Breast epithelium (tissue), 4 donors: ENCODE measurements at regions not wholly inside any gene's neighbourhood (a gene's known extent, or its start where the extent isn't known, plus 50 kb on each side); places are given as distances from the start of the nearest gene placed in this dataset.
"Not testable (repeated sequence)": the region's sequence is repeated elsewhere in the genome, so short reads cannot be mapped to it uniquely, and the experiment has no call there.

Source experiments
- DNase-seq, 2 donors: peaks; one replicate each; pipeline ENCODE4 v3.0.0-alpha.2; 2019; ENCODE audit warnings: low spot score in 2 of 2
- H3K27ac ChIP-seq, 2 donors: fragments of 200-600 bp; sonication (generic) in 1 of 2; one replicate each; pipeline ENCODE4 v1.5.1; 2016 to 2019; ENCODE audit warnings: mild to moderate bottlenecking in 1 of 2
- H3K27me3 ChIP-seq, 2 donors: fragments of 200-600 bp; sonication (generic) in 1 of 2; one replicate each; pipeline versions ENCODE4 v1.5.1 to v1.6.0; 2017 to 2019; ENCODE audit warnings: control low read depth in 1 of 2, mild to moderate bottlenecking in 1 of 2
- H3K36me3 ChIP-seq: fragments of 200-600 bp; one replicate; pipeline ENCODE4 v1.5.1; 2019
- H3K4me1 ChIP-seq, 2 donors: fragments of 200-600 bp; sonication (generic); one replicate each; pipeline ENCODE4 v1.5.1; 2016 to 2019; ENCODE audit warnings: control low read depth in 1 of 2
- H3K4me3 ChIP-seq, 3 donors: fragments of 200-600 bp; sonication (generic); 1 replicate in 2 of 3; 2 replicates in 1 of 3; pipeline ENCODE4 v1.5.1; 2016 to 2019; ENCODE audit warnings: mild to moderate bottlenecking in 3 of 3, moderate library complexity in 2 of 3
- H3K9me3 ChIP-seq, 2 donors: fragments of 200-600 bp; sonication (generic) in 1 of 2; one replicate each; pipeline ENCODE4 v1.5.1; 2016 to 2019; ENCODE audit warnings: control low read depth in 1 of 2
- CTCF ChIP-seq, 3 donors: fragments of 450-650 bp; IDR thresholded peaks; one replicate each; pipeline ENCODE4 v1.5.1; 2016 to 2017; ENCODE audit warnings: antibody characterized with exemption in 3 of 3, mild to moderate bottlenecking in 3 of 3, moderate library complexity in 3 of 3
- POLR2A ChIP-seq: fragments of 450-650 bp; IDR thresholded peaks from one replicate; pipeline ENCODE4 v1.6.1; 2016; ENCODE audit warnings: antibody characterized with exemption, mild to moderate bottlenecking, moderate library complexity
- POLR2AphosphoS5 ChIP-seq, 3 donors: sonication (generic); formaldehyde crosslinking; IDR thresholded peaks; one replicate each; pipeline ENCODE4 v1.6.1; 2017; ENCODE audit warnings: antibody characterized with exemption in 3 of 3
- intact Hi-C: fragments of 100-400 bp; cut with DNase I; formaldehyde crosslinking; loops from one replicate; pipeline ENCODE4 v1.15.1; 2023; ENCODE audit warnings: low total_unique reads

- intact Hi-C loops, H3K4me3 ChIP-seq, H3K4me1 ChIP-seq, H3K36me3 ChIP-seq, DNase-seq, H3K9me3 ChIP-seq, H3K27me3 ChIP-seq, H3K27ac ChIP-seq: not testable (repeated sequence)
These were observed 146.6 kb downstream of the TBC1D2B start for GRCh38 chr15:77930907-77931306.

GRCh38 chr15:77930490-77930889, 147.0 kb downstream of the TBC1D2B start:
- H3K4me1 ChIP-seq, H3K4me3 ChIP-seq, H3K27ac ChIP-seq, H3K9me3 ChIP-seq, DNase-seq, H3K36me3 ChIP-seq, intact Hi-C loops, H3K27me3 ChIP-seq: not testable (repeated sequence)

GRCh38 chr15:77926789-77927188, 150.7 kb downstream of the TBC1D2B start:
- H3K27me3 ChIP-seq, H3K27ac ChIP-seq, H3K4me1 ChIP-seq, intact Hi-C loops, H3K9me3 ChIP-seq, DNase-seq, H3K36me3 ChIP-seq, H3K4me3 ChIP-seq: not testable (repeated sequence)

DNA sequence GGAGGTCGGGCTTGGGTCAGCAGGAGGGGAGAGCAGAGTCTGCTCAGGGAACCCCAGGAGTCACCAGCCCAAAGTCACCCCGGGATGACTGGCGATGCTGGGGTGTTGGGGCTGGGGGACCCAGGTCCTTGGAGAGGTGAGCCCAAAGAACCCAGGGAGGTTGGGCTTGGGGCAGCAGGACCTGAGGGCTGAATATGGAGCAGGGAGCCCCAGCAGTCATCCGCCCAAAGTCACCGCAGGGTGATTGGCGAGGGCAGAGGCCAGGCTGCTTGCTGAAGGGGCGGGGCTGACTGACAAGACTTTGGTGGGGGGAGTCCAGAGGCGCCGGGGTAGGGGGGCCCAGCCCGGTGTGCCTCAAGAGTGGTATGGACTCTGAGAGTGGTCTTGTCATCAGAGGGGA, 151.2 kb downstream of the TBC1D2B start:
- H3K4me3 ChIP-seq, H3K27ac ChIP-seq, DNase-seq, H3K4me1 ChIP-seq, H3K9me3 ChIP-seq, intact Hi-C loops, H3K36me3 ChIP-seq, H3K27me3 ChIP-seq: not testable (repeated sequence)

DNA sequence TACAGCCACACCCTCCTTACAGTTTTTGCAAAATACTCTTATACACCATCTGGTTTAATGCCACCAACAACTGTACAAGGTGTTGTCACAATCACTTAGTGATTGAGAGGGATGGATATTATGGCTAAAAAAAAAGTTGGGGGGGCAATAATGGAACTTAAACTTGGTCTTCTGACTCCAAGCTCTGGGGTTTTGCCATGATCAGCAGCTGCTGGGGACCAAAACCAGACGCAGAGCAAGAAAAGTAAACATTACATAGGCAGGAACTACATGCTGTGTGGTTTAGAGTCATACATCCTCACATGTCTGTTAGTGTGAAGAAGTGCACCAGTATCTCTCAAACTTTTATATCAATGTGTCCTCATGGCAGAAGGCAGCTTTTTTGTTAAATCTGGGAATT, 152.4 kb downstream of the TBC1D2B start:
- H3K4me3 ChIP-seq, H3K4me1 ChIP-seq, intact Hi-C loops, DNase-seq, H3K27me3 ChIP-seq, H3K9me3 ChIP-seq, H3K27ac ChIP-seq, H3K36me3 ChIP-seq: not testable (repeated sequence)

GRCh38 chr15:77921664-77922063, 155.8 kb downstream of the TBC1D2B start:
- Histone ChIP-seq H3K27me3 (no peaks in the 10 kb centered on the region), H3K4me1 (no peaks in the 10 kb centered on the region), H3K36me3 (no peaks in the 10 kb centered on the region), H3K4me3 (no peak overlapping the region), H3K9me3 (no peaks in the 10 kb centered on the region), H3K27ac (no peak overlapping the region)
- intact Hi-C loops, result no loop called here
- DNase-seq, result no peak
- TF ChIP-seq POLR2A, result no peak
- no peak for TF ChIP-seq POLR2AphosphoS5 (IDR thresholded peaks at IDR 0.05)
- no peak for TF ChIP-seq CTCF (IDR thresholded peaks at IDR 0.05)

GRCh38 chr15:77916966-77917635, 160.4 kb downstream of the TBC1D2B start:
- H3K36me3 ChIP-seq, H3K27me3 ChIP-seq, H3K4me3 ChIP-seq, H3K4me1 ChIP-seq, H3K27ac ChIP-seq, DNase-seq, H3K9me3 ChIP-seq, intact Hi-C loops: not testable (repeated sequence)

GRCh38 chr15:77915961-77916330, 161.6 kb downstream of the TBC1D2B start:
- H3K4me3 ChIP-seq, H3K4me1 ChIP-seq, H3K27ac ChIP-seq, H3K9me3 ChIP-seq, H3K27me3 ChIP-seq, intact Hi-C loops, DNase-seq, H3K36me3 ChIP-seq: not testable (repeated sequence)

DNA sequence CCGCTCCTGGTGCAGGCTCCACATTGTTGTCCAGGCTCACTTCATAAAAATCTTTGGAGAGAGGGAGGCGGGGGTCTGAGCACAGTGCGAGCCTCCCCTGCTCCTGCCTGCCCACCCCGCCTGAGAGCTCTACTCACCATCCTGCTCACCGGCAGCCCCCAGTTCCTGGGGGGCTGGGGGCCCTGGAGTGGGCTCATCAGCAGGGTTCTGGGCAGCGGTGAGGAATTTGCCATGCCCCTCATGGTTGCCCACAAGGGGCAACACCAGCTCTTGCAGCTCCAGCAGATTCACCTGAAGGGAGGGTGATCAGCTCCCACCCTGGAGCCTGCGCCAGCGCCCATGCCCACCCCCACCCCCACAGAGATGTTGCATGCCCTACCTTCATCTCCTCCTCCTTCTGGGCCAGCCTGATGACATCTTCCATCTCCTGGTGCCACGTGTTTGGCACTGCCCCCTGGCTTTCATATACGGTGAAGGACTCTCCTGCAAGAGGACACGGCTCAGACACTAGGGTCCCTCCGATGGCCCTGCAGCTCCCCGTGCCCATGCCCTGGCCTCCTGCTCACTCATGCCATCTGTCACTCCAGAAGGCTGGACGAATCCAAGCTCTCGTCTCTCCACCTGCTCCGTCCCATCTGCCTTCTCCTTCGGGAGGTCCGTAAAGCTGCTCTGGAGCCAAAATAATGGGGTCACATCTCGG, 162.1 kb downstream of the TBC1D2B start:
- no peak for DNase-seq
- intact Hi-C loops, result no loop called here
- H3K36me3 ChIP-seq, result no peaks in the 10 kb centered on the region
- no peaks in the 10 kb centered on the region for H3K9me3 ChIP-seq
- no peak overlapping the region for H3K4me3 ChIP-seq
- no peak overlapping the region for H3K27ac ChIP-seq
- TF ChIP-seq POLR2A (no peak), POLR2AphosphoS5 (IDR thresholded peaks at IDR 0.05) (no peak)
- H3K27me3 ChIP-seq, result no peaks in the 10 kb centered on the region
- no peaks in the 10 kb centered on the region for H3K4me1 ChIP-seq

DNA sequence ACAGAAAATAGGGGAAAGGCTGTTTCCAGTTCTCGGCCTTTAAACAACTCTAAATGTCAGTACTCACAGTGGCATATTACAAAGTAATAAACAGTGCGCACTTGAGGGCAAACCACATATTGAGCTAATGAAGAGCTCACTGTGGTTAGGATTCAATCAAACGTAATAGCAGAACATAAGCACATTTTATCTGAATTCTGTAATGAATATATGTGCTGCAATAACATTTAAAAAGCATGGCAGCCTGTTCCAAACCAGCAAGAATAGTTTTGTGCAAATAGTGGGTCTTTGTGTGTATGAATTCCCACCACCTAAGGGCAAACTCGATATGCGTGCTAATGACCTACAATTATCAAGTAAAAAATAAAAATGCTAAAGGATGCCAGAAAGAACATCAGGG, 163.0 kb downstream of the TBC1D2B start:
- H3K4me3 ChIP-seq, H3K27me3 ChIP-seq, H3K4me1 ChIP-seq, H3K27ac ChIP-seq, H3K9me3 ChIP-seq, H3K36me3 ChIP-seq, intact Hi-C loops, DNase-seq: not testable (repeated sequence)
